Nephron progenitor cell (in vitro differentiated cells): ENCODE measurements at regions not wholly inside any gene's neighbourhood (a gene's known extent, or its start where the extent isn't known, plus 50 kb on each side); places are given as distances from the start of the nearest gene placed in this dataset.

Experiments
- DNase-seq: peaks from one replicate; pipeline ENCODE4 v3.0.0; 2021
- H3K27ac Mint-ChIP-seq: 2 replicates; pipeline ENCODE4 v1.8.0; 2021; ENCODE audit warnings: mild to moderate bottlenecking, moderate library complexity, mixed read lengths
- H3K27me3 Mint-ChIP-seq: 2 replicates; pipeline ENCODE4 v1.8.0; 2021; ENCODE audit warnings: mild to moderate bottlenecking, low read depth, mixed read lengths; ENCODE audit not compliant: poor library complexity
- H3K36me3 Mint-ChIP-seq: 2 replicates; pipeline ENCODE4 v1.8.0; 2021; ENCODE audit warnings: low read depth, mixed read lengths
- H3K4me1 Mint-ChIP-seq: 2 replicates; pipeline ENCODE4 v1.8.0; 2021; ENCODE audit warnings: mixed read lengths
- H3K4me3 Mint-ChIP-seq: 2 replicates; pipeline ENCODE4 v1.8.0; 2021; ENCODE audit warnings: mild to moderate bottlenecking, moderate library complexity, mixed read lengths
- H3K9me3 Mint-ChIP-seq: 2 replicates; pipeline ENCODE4 v1.8.0; 2021; ENCODE audit warnings: mild to moderate bottlenecking, moderate library complexity, mixed read lengths
- CTCF ChIP-seq: fragments of 200-600 bp; sonication (generic); IDR thresholded peaks from 2 replicates; pipeline ENCODE4 v1.5.0; 2021; ENCODE audit warnings: antibody characterized with exemption

- Mint-ChIP-seq H3K27ac (no peak overlapping the region), H3K4me3 (no peak overlapping the region), H3K36me3 (no peaks in the 10 kb centered on the region), H3K4me1 (no peaks in the 10 kb centered on the region), H3K9me3 (peaks cover 30% of the 10 kb centered on the region), H3K27me3 (peaks cover 6% of the 10 kb centered on the region)
- TF ChIP-seq CTCF, result no peak
- no peak for DNase-seq
These were observed 240.2 kb downstream of the ANAPC1 start for GRCh38 chr2:111643759-111644158.

GRCh38 chr2:111647359-111647758 lies 236.6 kb downstream of the ANAPC1 start:
- no peaks in the 10 kb centered on the region for H3K36me3 Mint-ChIP-seq
- H3K4me3 Mint-ChIP-seq, result no peak overlapping the region
- no peaks in the 10 kb centered on the region for H3K4me1 Mint-ChIP-seq

GRCh38 chr2:111652038-111652437 lies 232.0 kb downstream of the ANAPC1 start:
- Mint-ChIP-seq H3K27me3 (peaks cover 5% of the 10 kb centered on the region), H3K4me1 (peaks cover 25% of the 10 kb centered on the region), H3K36me3 (no peaks in the 10 kb centered on the region), H3K9me3 (peaks cover 20% of the 10 kb centered on the region), H3K27ac (no peak overlapping the region), H3K4me3 (no peak overlapping the region)
- no peak for DNase-seq
- no peak for TF ChIP-seq CTCF

More at GRCh38 chr2:111647359-111647758, 236.6 kb downstream of the ANAPC1 start:
- Mint-ChIP-seq H3K9me3 (peaks cover 30% of the 10 kb centered on the region), H3K27me3 (peaks cover 3% of the 10 kb centered on the region), H3K27ac (no peak overlapping the region)
- DNase-seq, result no peak
- TF ChIP-seq CTCF, result no peak

- no peak for DNase-seq
- Mint-ChIP-seq H3K27me3 (peaks cover 5% of the 10 kb centered on the region), H3K36me3 (no peaks in the 10 kb centered on the region), H3K4me3 (no peak overlapping the region), H3K27ac (no peak overlapping the region), H3K9me3 (peaks cover 13% of the 10 kb centered on the region), H3K4me1 (peaks cover 29% of the 10 kb centered on the region)
- no peak for TF ChIP-seq CTCF
These were observed 231.3 kb downstream of the ANAPC1 start for GRCh38 chr2:111652681-111653080.

- Mint-ChIP-seq H3K27me3 (peaks cover 5% of the 10 kb centered on the region), H3K4me3 (no peak overlapping the region), H3K27ac (no peak overlapping the region), H3K36me3 (no peaks in the 10 kb centered on the region), H3K4me1 (peaks cover 29% of the 10 kb centered on the region), H3K9me3 (peaks cover 11% of the 10 kb centered on the region)
- no peak for DNase-seq
- no peak for TF ChIP-seq CTCF
These were observed 230.8 kb downstream of the ANAPC1 start for GRCh38 chr2:111653103-111653624.

- peaks cover 29% of the 10 kb centered on the region for H3K4me1 Mint-ChIP-seq
- H3K27ac Mint-ChIP-seq, result no peak overlapping the region
- H3K27me3 Mint-ChIP-seq, result peaks cover 5% of the 10 kb centered on the region
- H3K4me3 Mint-ChIP-seq, result no peak overlapping the region
- no peak for DNase-seq
- no peaks in the 10 kb centered on the region for H3K36me3 Mint-ChIP-seq
- H3K9me3 Mint-ChIP-seq, result peaks cover 4% of the 10 kb centered on the region
- TF ChIP-seq CTCF, result no peak
These were observed 230.1 kb downstream of the ANAPC1 start for GRCh38 chr2:111653913-111654312.
